Breast epithelium (tissue), 3 donors: ENCODE measurements at regions not wholly inside any gene's neighbourhood (a gene's known extent, or its start where the extent isn't known, plus 50 kb on each side); places are given as distances from the start of the nearest gene placed in this dataset.

Source experiments
- CTCF ChIP-seq, 3 donors: fragments of 450-650 bp; IDR thresholded peaks; one replicate each; pipeline ENCODE4 v1.5.1; 2016 to 2017; ENCODE audit warnings: antibody characterized with exemption in 3 of 3, mild to moderate bottlenecking in 3 of 3, moderate library complexity in 3 of 3
- POLR2AphosphoS5 ChIP-seq, 3 donors: sonication (generic); formaldehyde crosslinking; IDR thresholded peaks; one replicate each; pipeline ENCODE4 v1.6.1; 2017; ENCODE audit warnings: antibody characterized with exemption in 3 of 3

GRCh38 chr4:144294211-144294610 lies 153.7 kb upstream of the GYPA start:
- no peak for TF ChIP-seq CTCF (IDR thresholded peaks at IDR 0.05)
- no peak for TF ChIP-seq POLR2AphosphoS5 (IDR thresholded peaks at IDR 0.05)
